GM18868 (cell line): ENCODE measurements at regions not wholly inside any gene's neighbourhood (a gene's known extent, or its start where the extent isn't known, plus 50 kb on each side); places are given as distances from the start of the nearest gene placed in this dataset.

ENCODE experiments used
- ATAC-seq: cut with Tn5 transposase; IDR thresholded peaks from one replicate; pipeline ENCODE4 v1.9.1; 2021; ENCODE audit warnings: mild to moderate bottlenecking, moderate library complexity; ENCODE audit not compliant: unreplicated experiment

DNA sequence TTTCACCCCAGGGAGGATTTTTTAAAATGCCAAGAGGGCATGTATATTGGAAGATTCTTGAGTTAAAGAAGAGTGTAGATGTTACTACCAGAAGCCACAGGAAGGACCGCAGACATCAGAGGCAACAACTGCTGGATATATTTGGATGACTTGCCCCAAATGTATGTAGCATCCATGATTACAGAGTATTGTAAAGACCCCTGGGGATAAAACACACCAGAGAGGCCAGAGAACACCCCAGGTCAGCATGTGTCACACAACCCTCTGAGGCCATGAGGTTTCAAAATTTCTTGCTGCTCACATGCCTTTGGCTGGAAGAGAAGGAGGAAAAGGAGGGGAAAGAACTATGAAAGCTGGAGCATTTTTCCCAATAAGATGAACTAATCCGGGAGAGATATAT is 108.0 kb upstream of the LSM8 start:
- no peak for ATAC-seq

DNA sequence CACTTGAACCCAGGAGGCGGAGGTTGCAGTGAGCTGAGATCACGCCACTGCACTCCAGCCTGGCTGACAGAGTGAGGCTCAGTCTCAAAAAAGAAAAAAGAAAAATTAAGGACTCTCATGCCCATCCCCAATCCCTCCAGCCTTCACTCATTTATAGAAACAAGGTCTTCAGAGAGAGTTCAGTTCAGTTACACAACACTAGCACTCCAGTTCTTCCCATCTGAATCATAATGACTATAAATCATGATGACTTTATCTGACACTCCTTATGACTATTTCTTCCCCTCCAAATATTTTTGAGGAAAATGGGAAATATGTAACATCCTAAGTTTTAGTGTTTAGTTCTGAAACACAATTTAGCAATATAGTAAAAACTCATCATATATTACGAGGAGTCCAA is 107.4 kb upstream of the LSM8 start:
- no peak for ATAC-seq

DNA sequence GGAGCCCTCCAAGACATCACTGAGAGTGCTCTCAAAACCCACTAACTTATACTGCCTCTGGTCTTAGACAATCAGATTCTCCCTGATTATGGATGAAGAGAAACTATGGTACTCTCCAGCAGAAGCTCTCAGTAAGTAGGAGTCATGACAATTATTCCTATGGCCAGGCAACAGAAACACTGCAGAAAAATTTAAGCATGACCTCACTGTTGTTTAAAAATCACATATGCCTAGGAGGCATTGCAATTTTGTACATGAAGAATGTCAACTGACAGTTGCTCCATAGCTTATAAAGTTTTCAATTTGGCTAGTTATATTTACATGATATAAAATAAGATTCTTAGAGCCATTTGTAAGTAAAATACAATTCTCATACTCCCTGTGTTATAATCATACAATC is 105.9 kb upstream of the LSM8 start:
- ATAC-seq = no peak

DNA sequence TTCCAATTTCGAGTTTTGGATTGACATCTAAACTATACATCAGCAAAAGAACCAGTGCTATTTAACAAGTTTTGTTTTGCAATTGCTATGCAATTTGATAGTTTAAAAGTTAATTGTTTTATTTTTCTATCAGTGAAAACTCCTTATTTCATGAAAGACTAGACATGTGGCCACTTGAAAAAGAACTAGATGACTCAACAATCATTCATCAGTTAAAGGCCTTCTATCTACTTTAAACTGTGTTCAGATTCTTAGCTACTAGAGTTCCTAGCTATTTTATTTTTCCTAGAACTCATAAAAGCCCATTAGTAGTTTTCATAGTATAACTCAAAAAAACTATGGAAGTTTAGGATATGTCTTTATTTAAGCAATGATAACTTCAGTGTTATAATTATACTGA is 104.6 kb upstream of the LSM8 start:
- ATAC-seq = no peak

GRCh38 chr7:118080947-118081346 is 103.0 kb upstream of the LSM8 start:
- peak; percentile 99 for ATAC-seq

DNA sequence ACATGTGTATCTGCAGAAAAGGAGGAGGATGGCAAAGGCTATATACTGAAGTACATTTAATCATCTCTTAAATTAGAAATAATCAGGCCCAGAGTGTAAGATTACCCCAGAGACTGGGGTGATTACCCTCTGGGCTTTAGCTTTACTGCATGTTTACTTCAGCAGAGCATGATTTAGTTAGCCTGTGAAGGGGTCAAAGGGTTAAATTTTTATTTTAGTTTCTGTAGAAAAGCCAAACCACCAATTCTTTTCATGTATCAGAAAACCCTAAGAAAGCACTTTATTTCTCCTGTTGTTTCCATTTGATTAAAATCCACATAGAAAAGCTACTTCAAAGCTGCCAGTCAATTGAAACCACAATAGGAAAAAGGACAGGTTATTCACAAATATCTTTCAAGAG is 101.5 kb upstream of the LSM8 start:
- no peak for ATAC-seq

DNA sequence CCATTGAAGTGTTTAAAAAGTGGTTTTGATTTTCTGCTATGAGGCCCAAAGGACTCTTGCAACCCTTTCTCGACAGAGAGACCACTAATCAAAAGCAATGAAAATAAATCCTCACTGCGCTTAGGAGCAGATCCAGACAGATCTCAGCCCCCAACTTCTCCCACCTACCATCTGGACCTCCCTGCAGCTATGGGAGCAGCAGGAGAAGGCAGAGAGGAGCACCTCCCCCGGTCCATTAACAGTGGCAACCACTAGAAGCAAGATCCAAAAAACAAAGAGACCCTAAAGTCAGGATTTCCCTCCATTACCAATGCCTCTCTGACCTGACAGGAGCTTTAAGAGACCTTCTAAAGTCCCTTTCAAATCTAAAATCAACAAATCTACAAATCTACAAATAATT is 99.0 kb upstream of the LSM8 start:
- ATAC-seq = no peak

DNA sequence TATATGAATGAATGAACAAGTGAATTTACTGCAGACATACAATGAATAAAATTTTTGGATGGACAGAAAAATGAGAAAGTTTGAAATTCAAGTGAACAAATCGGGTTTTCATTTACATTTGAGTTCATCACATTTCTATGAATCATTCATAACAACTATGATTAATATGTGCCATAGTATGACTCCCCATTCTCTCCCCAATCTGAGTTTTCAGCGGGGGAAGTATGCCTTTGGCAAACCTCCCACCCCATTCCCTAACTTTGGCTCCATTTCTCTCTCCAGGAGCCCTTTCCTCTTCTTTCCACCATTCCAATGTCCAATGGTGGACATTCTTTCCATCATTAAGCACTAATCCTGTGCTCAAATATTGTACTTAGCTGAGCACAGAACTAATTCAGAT is 96.8 kb upstream of the LSM8 start:
- ATAC-seq = no peak

GRCh38 chr7:118094044-118094443 is 89.9 kb upstream of the LSM8 start:
- no peak for ATAC-seq

DNA sequence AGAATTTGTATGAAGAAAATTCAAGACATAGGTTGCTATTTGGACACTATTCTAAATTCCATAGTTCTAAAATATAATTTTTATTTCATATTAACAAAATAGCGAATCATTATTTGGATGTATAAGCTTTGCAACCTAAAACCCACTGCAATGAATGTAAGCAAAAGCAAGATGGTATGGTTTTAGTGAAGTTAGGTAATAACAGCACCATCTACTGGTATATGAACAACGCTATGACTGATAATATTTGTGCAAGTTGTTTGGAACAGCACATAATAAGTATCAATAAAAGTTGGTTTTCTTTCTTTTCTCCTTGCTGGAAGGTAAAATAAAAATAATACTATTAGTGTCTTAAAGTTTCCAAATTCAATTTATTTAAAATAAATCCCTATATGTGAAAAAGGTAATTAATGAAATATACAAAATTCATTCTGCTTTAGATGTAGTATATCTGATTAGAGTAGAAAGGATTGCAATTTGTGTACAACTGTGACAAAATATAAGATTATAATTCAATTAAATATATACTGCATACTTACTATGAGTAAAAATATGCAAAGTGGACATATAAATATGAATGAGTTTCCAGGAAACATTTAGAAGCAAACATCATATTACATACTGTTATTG is 79.0 kb upstream of the LSM8 start:
- peak; percentile 75 for ATAC-seq

GRCh38 chr7:118109607-118110006 is 74.4 kb upstream of the LSM8 start:
- ATAC-seq = no peak

- no peak for ATAC-seq
Measured at GRCh38 chr7:118110178-118110925, 73.6 kb upstream of the LSM8 start.

- no peak for ATAC-seq
Measured at GRCh38 chr7:118111347-118111746, 72.6 kb upstream of the LSM8 start.

GRCh38 chr7:118114175-118114574 is 69.8 kb upstream of the LSM8 start:
- ATAC-seq = no peak

- peak; percentile 93 for ATAC-seq
Measured at GRCh38 chr7:118129041-118129795, 54.7 kb upstream of the LSM8 start.

DNA sequence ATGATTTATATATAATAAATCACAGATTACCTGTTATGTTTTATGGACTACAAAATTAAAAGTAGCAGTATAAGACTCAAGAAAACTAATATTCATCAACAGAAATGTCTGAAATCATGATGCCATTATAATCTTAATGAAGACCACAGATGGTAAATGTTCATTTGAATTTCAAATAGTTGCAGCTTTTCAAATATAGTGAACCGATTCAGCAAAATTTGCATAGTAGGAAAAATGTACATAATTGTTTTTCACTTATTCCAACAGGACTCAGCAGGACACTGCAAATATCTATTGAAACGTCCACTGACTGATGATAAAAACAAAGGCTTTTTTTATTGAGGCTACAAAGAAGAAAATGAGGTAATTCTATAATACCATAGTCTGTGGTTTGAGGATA is 51.2 kb upstream of the LSM8 start:
- no peak for ATAC-seq
